Heart left ventricle (tissue), 16 donors: ENCODE measurements at regions not wholly inside any gene's neighbourhood (a gene's known extent, or its start where the extent isn't known, plus 50 kb on each side); places are given as distances from the start of the nearest gene placed in this dataset.
A peak's percentile ranks its signal among the peaks of the same experiment; 100 is the strongest.

Experiments
- ATAC-seq, 4 donors: fragments of 200-7000 bp; cut with Tn5 transposase; one replicate each; pipeline ENCODE4 v1.9.1; 2020 to 2022; ENCODE audit warnings: moderate library complexity in 4 of 4, mild to moderate bottlenecking in 3 of 4, moderate number of reproducible peaks in 1 of 4
- DNase-seq, 5 donors: peaks; one replicate each; pipeline ENCODE4 v3.0.0-alpha.2; 2020
- H3K27ac ChIP-seq, 12 donors: fragments of 200-600 bp; sonication (generic) in 4 of 12; one replicate each; pipeline versions ENCODE4 v1.5.0 to v1.8.0; 2016 to 2022; ENCODE audit warnings: mild to moderate bottlenecking in 2 of 12
- H3K27me3 ChIP-seq, 9 donors: fragments of 200-600 bp; sonication (generic) in 2 of 9; one replicate each; pipeline versions ENCODE4 v1.5.1 to v1.8.0; 2016 to 2022; ENCODE audit warnings: mild to moderate bottlenecking in 3 of 9
- H3K36me3 ChIP-seq, 9 donors: fragments of 200-600 bp; sonication (generic) in 2 of 9; one replicate each; pipeline versions ENCODE4 v1.5.0 to v1.8.0; 2018 to 2022; ENCODE audit warnings: mild to moderate bottlenecking in 2 of 9
- H3K4me1 ChIP-seq, 12 donors: fragments of 200-600 bp; sonication (generic) in 4 of 12; one replicate each; pipeline versions ENCODE4 v1.5.0 to v1.8.0; 2016 to 2022; ENCODE audit warnings: mild to moderate bottlenecking in 3 of 12
- H3K4me3 ChIP-seq, 12 donors: fragments of 200-600 bp; sonication (generic) in 4 of 12; one replicate each; pipeline versions ENCODE4 v1.5.0 to v1.8.0; 2017 to 2022; ENCODE audit warnings: mild to moderate bottlenecking in 9 of 12, moderate library complexity in 4 of 12
- H3K9me3 ChIP-seq, 12 donors: fragments of 200-600 bp; sonication (generic) in 4 of 12; one replicate each; pipeline versions ENCODE4 v1.5.0 to v1.8.0; 2016 to 2022; ENCODE audit warnings: mild to moderate bottlenecking in 1 of 12
- POLR2A ChIP-seq, 2 donors: fragments of 450-650 bp; IDR thresholded peaks; one replicate each; pipeline ENCODE4 v1.6.1; 2017; ENCODE audit warnings: antibody characterized with exemption in 2 of 2, mild to moderate bottlenecking in 2 of 2, moderate library complexity in 2 of 2
- WGBS, 4 donors: extraction: QIAGEN DNeasy Blood & Tissue Kit in 2 of 4; methylation state at CpG; one replicate each; pipeline versions ENCODE4 v1.1.5 to v1.1.7; 2013 to 2018; 5-methylcytosine and 5-hydroxymethylcytosine counted together
- intact Hi-C, 10 donors: fragments of 100-400 bp; cut with DNase I; formaldehyde crosslinking; loops; one replicate each; pipeline versions ENCODE4 v1.11.1 to v1.14.2; 2022
- TF ChIP-seq, protein P1 (sequence below), 12 donors: fragments of 200-600 bp; sonication (generic) in 4 of 12; IDR thresholded peaks; one replicate each; pipeline versions ENCODE4 v1.5.0 to v1.8.0; 2018 to 2022; ENCODE audit warnings: antibody characterized with exemption in 12 of 12, mild to moderate bottlenecking in 5 of 12
- donor health status: ischemic (EF 13 %, LVEDD 7.1; RV severe dilation, severe dysfunction).
- donor health status: healthy with polysubstance abuse.
- donor health status: DM: no; HTN: yes; CAD: no.
- donor health status: DM: no; HTN: no; CAD: no.
- donor health status: ischemic (EF 25% LVEDD 6.9; RV normal size, moderate dysfunction).
- donor health status: ischemic (EF 25% LVEDD 5.7; RV mildly dilated, moderate dysfunction).
- donor health status: healthy.
- donor health status: DM: yes; HTN: yes; CAD: no.
- donor health status: ischemic (EF 35%, LVEDD 5.7; RV mildly dilated, moderate dysfunction).
- donor health status: nonischemic (EF 11% LVEDD 7.7; RV severe dilation, severe dysfunction).
- donor health status: DM: yes; HTN: yes; CAD: no.
- donor health status: PGD.
- donor health status: ischemic (EF 29% LVEDD 5.4; RV normal size, mild dysfunction).
- donor health status: nonischemic (EF 23%, LVEDD 6.1; RV moderate dilation, normal function).

- ATAC-seq (no peak), DNase-seq (no peak)
- intact Hi-C loops, result no loop called here
- H3K4me3 ChIP-seq, result no peak overlapping the region
- no peaks in the 10 kb centered on the region for H3K36me3 ChIP-seq
- peaks cover 0 to 11% (median under 1%) of the 10 kb centered on the region in 12 donors for H3K9me3 ChIP-seq
- H3K27ac ChIP-seq, result peak overlapping the region in 3 of 12 donors; percentile 5 to 48 (median 27)
- peaks cover 0 to 12% (median 0%) of the 10 kb centered on the region in 12 donors for H3K4me1 ChIP-seq
- WGBS, 4 donors, result 75 to 84% (median 78%) methylated on average over 8 of the region's 8 CpGs
- H3K27me3 ChIP-seq, result no peaks in the 10 kb centered on the region
- TF ChIP-seq, protein P1, sequence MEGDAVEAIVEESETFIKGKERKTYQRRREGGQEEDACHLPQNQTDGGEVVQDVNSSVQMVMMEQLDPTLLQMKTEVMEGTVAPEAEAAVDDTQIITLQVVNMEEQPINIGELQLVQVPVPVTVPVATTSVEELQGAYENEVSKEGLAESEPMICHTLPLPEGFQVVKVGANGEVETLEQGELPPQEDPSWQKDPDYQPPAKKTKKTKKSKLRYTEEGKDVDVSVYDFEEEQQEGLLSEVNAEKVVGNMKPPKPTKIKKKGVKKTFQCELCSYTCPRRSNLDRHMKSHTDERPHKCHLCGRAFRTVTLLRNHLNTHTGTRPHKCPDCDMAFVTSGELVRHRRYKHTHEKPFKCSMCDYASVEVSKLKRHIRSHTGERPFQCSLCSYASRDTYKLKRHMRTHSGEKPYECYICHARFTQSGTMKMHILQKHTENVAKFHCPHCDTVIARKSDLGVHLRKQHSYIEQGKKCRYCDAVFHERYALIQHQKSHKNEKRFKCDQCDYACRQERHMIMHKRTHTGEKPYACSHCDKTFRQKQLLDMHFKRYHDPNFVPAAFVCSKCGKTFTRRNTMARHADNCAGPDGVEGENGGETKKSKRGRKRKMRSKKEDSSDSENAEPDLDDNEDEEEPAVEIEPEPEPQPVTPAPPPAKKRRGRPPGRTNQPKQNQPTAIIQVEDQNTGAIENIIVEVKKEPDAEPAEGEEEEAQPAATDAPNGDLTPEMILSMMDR (IDR thresholded peaks at IDR 0.05), result no peak
Observed at GRCh38 chr11:69393865-69394233, 87.6 kb upstream of the LINC01488 start.

DNA sequence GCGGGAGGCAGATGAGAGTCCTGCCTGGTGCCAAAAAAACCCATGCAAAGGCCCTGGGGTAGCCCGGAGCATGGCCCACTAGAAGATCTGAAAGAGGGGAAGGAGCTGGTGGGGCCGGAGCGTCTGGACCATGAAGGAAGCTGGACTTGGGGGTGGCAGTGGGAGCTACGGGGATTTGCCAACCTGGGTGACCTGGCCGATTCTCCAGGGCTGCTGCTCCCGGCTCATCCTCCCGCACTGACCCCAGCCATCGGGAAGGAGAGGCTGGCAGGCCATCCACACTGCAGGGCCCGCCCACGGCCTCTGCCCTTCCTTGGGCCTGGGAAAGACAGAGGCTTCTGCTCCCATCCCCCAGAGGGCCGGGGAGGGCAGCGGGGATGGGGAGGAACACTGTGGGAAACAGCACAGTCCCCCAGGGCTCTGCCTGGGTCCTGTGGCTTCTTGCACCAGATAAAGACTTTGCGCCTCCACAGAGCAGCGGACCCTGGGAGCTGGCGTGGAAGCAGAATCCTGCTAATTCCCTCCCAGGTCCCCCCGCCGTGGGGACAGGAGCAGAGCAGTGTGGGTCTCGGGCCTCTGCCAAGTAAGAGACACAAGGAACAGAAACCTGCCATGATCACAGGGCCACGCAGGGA lies 87.1 kb upstream of the LINC01488 start:
- peaks cover 0 to 12% (median 0%) of the 10 kb centered on the region in 12 donors for H3K4me1 ChIP-seq
- ATAC-seq, result peak in 3 of 4 donors; percentile 27 to 64 (median 57)
- peaks cover 0 to 6% (median 0%) of the 10 kb centered on the region in 12 donors for H3K9me3 ChIP-seq
- TF ChIP-seq POLR2A (IDR thresholded peaks at IDR 0.05), result no peak
- TF ChIP-seq, protein P1 (IDR thresholded peaks at IDR 0.05), result no peak
- H3K4me3 ChIP-seq, result no peak overlapping the region
- no peaks in the 10 kb centered on the region for H3K36me3 ChIP-seq
- DNase-seq, result peak in 4 of 5 donors; percentile 41 to 71 (median 55)
- no peaks in the 10 kb centered on the region for H3K27me3 ChIP-seq
- intact Hi-C loops, result no loop called here
- H3K27ac ChIP-seq, result peak overlapping the region in 3 of 12 donors; percentile 27 to 48 (median 38)
- WGBS, 4 donors, result 70 to 86% (median 83%) methylated on average over 7 to 20 of the region's 20 CpGs

- Histone ChIP-seq H3K36me3 (no peaks in the 10 kb centered on the region), H3K27ac (peak overlapping the region in 3 of 12 donors; percentile 38 to 48 (median 39)), H3K27me3 (no peaks in the 10 kb centered on the region), H3K4me3 (no peak overlapping the region), H3K4me1 (peaks cover 0 to 12% (median 0%) of the 10 kb centered on the region in 12 donors), H3K9me3 (peaks cover 0 to under 1% (median 0%) of the 10 kb centered on the region in 12 donors)
- TF ChIP-seq POLR2A (IDR thresholded peaks at IDR 0.05), result no peak
- TF ChIP-seq, protein P1 (IDR thresholded peaks at IDR 0.05), result no peak
- DNase-seq (no peak), ATAC-seq (no peak)
- intact Hi-C loops, result no loop called here
- 64 to 83% (median 79%) methylated on average over 7 of the region's 7 CpGs for WGBS, 4 donors
Observed at GRCh38 chr11:69394869-69395246, 86.6 kb upstream of the LINC01488 start.

DNA sequence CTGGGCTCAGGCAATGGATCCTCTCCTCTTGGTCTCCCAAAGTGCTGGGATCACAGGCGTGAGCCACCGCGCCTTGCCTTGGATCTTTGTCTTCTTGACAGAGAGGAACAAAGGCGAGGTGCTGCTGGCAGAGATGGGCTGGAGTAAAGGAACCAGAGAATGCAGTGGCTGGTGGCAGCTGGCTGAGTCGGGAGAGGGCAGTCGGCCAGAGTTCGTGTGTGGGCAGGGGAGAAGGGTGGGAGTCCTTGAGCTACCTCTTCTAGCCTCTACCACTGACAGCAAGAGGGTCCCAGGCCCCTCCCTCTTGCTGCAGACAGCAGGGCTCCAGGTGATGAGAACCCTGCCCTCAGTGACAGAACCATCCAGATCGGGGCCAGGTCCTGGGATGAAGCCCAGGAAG lies 86.2 kb upstream of the LINC01488 start:
- TF ChIP-seq, protein P1 (IDR thresholded peaks at IDR 0.05), result no peak
- no peak for TF ChIP-seq POLR2A (IDR thresholded peaks at IDR 0.05)
- peaks cover 0 to 4% (median 0%) of the 10 kb centered on the region in 12 donors for H3K9me3 ChIP-seq
- DNase-seq (no peak), ATAC-seq (no peak)
- H3K27me3 ChIP-seq, result no peaks in the 10 kb centered on the region
- H3K4me1 ChIP-seq, result peaks cover 0 to 12% (median 0%) of the 10 kb centered on the region in 12 donors
- H3K27ac ChIP-seq, result peak overlapping the region in 3 of 12 donors; percentile 38 to 48 (median 39)
- H3K36me3 ChIP-seq, result no peaks in the 10 kb centered on the region
- intact Hi-C loops, result no loop called here
- WGBS, 4 donors, result 85 to 91% (median 89%) methylated on average over 7 to 8 of the region's 8 CpGs
- no peak overlapping the region for H3K4me3 ChIP-seq
